Breast epithelium (tissue), 3 donors: ENCODE measurements at regions not wholly inside any gene's neighbourhood (a gene's known extent, or its start where the extent isn't known, plus 50 kb on each side); places are given as distances from the start of the nearest gene placed in this dataset.

Experiments used
- CTCF ChIP-seq, 3 donors: fragments of 450-650 bp; IDR thresholded peaks; one replicate each; pipeline ENCODE4 v1.5.1; 2016 to 2017; ENCODE audit warnings: antibody characterized with exemption in 3 of 3, mild to moderate bottlenecking in 3 of 3, moderate library complexity in 3 of 3
- POLR2A ChIP-seq: fragments of 450-650 bp; IDR thresholded peaks from one replicate; pipeline ENCODE4 v1.6.1; 2016; ENCODE audit warnings: antibody characterized with exemption, mild to moderate bottlenecking, moderate library complexity
- POLR2AphosphoS5 ChIP-seq, 3 donors: sonication (generic); formaldehyde crosslinking; IDR thresholded peaks; one replicate each; pipeline ENCODE4 v1.6.1; 2017; ENCODE audit warnings: antibody characterized with exemption in 3 of 3

- no peak for TF ChIP-seq CTCF (IDR thresholded peaks at IDR 0.05)
- TF ChIP-seq POLR2A, result no peak
- TF ChIP-seq POLR2AphosphoS5 (IDR thresholded peaks at IDR 0.05), result no peak
Observed at GRCh38 chr2:129465045-129465444, 514.4 kb upstream of the RAB6C start.
